ENCODE measurements at regions not wholly inside any gene's neighbourhood (a gene's known extent, or its start where the extent isn't known, plus 50 kb on each side); places are given as distances from the start of the nearest gene placed in this dataset.

GRCh38 chr20:60316476-60317158 lies 358.4 kb downstream of the CDH26 start:
- ATAC-seq: no peak
- no peak for TF ChIP-seq OSR1 (CRISPR knock-in tag; IDR thresholded peaks at IDR 0.05)

DNA sequence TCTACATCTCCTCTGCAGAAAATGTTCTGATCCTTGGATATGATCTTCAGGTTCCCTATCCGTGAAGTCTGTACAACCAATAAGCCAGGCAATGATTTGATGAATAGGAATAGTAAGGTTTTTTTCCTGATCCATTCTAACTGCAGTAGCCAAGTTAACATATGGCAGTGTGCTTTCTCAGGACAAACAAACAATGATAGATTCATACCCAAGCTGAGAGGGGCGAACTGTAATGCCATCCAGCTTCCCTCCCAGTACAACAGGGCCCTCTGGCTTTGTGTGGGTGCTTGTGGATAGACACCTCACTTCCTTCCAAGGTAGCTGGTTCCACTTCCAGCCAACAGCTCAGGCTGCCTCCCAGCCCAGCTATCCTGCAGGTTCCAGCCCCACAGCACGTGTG lies 359.2 kb downstream of the CDH26 start:
- no peak for ATAC-seq
- no peak for TF ChIP-seq ZNF70 (CRISPR knock-in tag; IDR thresholded peaks at IDR 0.05)
- no peak for TF ChIP-seq SNAI2 (CRISPR knock-in tag; IDR thresholded peaks at IDR 0.05)

DNA sequence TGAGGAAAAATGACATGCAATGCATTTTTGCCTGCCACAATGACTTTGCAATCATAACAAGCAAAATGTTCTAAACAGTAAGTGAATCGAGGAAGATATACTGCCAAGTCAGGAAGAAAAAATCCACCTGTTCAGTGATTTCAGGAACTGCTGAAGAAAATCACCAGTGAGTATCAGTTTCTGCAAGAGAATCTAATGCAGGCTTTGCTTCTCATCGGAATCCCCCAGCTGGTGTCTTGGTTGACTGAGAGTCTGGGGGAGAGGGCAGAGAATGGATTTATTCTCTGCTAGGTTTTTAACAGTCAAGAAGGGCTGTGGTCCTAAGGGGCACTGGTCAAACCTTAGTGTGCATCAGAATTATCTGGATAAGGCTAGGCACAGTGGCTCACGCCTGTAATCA lies 363.4 kb downstream of the CDH26 start:
- ATAC-seq: no peak
- TF ChIP-seq ZFP30 (CRISPR knock-in tag; IDR thresholded peaks at IDR 0.05) (no peak), ZNF565 (CRISPR knock-in tag; conservative IDR thresholded peaks at IDR 0.05; ENCODE audit: low read depth) (no peak), POU6F1 (CRISPR knock-in tag; IDR thresholded peaks at IDR 0.05; ENCODE audit: borderline replicate concordance, low read depth) (no peak), ZNF8 (CRISPR knock-in tag; IDR thresholded peaks at IDR 0.05) (no peak), SNAI2 (CRISPR knock-in tag; IDR thresholded peaks at IDR 0.05) (no peak), TOX (CRISPR knock-in tag; IDR thresholded peaks at IDR 0.05; ENCODE audit: borderline replicate concordance) (no peak), RARB (CRISPR knock-in tag; IDR thresholded peaks at IDR 0.05) (no peak), ZNF70 (CRISPR knock-in tag; IDR thresholded peaks at IDR 0.05) (no peak), ESRRG (CRISPR knock-in tag; IDR thresholded peaks at IDR 0.05) (no peak), ZC3H10 (CRISPR knock-in tag; IDR thresholded peaks at IDR 0.05) (no peak), CSDC2 (CRISPR knock-in tag; IDR thresholded peaks at IDR 0.05) (no peak), GLIS3 (CRISPR knock-in tag; IDR thresholded peaks at IDR 0.05) (no peak), BACH2 (CRISPR knock-in tag; IDR thresholded peaks at IDR 0.05; ENCODE audit: borderline replicate concordance) (no peak), ZFP3 (CRISPR knock-in tag; IDR thresholded peaks at IDR 0.05) (no peak)
- TF ChIP-seq, protein P1, sequence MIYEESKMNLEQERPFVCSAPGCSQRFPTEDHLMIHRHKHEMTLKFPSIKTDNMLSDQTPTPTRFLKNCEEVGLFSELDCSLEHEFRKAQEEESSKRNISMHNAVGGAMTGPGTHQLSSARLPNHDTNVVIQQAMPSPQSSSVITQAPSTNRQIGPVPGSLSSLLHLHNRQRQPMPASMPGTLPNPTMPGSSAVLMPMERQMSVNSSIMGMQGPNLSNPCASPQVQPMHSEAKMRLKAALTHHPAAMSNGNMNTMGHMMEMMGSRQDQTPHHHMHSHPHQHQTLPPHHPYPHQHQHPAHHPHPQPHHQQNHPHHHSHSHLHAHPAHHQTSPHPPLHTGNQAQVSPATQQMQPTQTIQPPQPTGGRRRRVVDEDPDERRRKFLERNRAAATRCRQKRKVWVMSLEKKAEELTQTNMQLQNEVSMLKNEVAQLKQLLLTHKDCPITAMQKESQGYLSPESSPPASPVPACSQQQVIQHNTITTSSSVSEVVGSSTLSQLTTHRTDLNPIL (CRISPR knock-in tag; IDR thresholded peaks at IDR 0.05; ENCODE audit: low read depth): no peak

DNA sequence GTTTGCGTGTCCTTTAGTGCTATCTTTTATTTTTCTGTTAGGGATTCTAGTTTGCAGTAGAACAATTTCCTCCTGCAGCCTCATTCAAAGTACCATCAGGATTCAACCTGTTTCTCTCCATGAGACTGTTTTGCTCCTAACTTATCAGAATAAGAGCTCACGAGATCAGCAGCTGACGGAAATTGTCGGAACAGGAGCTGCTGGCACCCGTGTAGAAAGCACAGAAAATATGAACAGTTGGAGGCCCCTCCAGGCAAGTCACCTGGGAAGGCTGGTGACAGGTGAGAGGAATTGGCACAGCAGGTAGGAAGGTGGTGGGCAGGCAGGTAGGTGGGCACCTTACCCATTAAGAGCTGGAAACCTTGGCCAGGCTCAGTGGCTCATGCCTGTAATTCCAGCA lies 368.6 kb downstream of the CDH26 start:
- TF ChIP-seq POU6F1 (CRISPR knock-in tag; IDR thresholded peaks at IDR 0.05; ENCODE audit: borderline replicate concordance, low read depth) (no peak), CSDC2 (CRISPR knock-in tag; IDR thresholded peaks at IDR 0.05) (no peak), ARNTL (CRISPR knock-in tag; IDR thresholded peaks at IDR 0.05; ENCODE audit: borderline replicate concordance, low read depth) (no peak), PPARA (CRISPR knock-in tag; IDR thresholded peaks at IDR 0.05; ENCODE audit: borderline replicate concordance) (no peak), ZC3H10 (CRISPR knock-in tag; IDR thresholded peaks at IDR 0.05) (no peak), RARB (CRISPR knock-in tag; IDR thresholded peaks at IDR 0.05) (no peak), ZFP30 (CRISPR knock-in tag; IDR thresholded peaks at IDR 0.05) (no peak)
- TF ChIP-seq, protein P2, sequence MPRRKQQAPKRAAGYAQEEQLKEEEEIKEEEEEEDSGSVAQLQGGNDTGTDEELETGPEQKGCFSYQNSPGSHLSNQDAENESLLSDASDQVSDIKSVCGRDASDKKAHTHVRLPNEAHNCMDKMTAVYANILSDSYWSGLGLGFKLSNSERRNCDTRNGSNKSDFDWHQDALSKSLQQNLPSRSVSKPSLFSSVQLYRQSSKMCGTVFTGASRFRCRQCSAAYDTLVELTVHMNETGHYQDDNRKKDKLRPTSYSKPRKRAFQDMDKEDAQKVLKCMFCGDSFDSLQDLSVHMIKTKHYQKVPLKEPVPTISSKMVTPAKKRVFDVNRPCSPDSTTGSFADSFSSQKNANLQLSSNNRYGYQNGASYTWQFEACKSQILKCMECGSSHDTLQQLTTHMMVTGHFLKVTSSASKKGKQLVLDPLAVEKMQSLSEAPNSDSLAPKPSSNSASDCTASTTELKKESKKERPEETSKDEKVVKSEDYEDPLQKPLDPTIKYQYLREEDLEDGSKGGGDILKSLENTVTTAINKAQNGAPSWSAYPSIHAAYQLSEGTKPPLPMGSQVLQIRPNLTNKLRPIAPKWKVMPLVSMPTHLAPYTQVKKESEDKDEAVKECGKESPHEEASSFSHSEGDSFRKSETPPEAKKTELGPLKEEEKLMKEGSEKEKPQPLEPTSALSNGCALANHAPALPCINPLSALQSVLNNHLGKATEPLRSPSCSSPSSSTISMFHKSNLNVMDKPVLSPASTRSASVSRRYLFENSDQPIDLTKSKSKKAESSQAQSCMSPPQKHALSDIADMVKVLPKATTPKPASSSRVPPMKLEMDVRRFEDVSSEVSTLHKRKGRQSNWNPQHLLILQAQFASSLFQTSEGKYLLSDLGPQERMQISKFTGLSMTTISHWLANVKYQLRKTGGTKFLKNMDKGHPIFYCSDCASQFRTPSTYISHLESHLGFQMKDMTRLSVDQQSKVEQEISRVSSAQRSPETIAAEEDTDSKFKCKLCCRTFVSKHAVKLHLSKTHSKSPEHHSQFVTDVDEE (CRISPR knock-in tag; IDR thresholded peaks at IDR 0.05): no peak
- no peak for ATAC-seq
